Stomach (tissue), 4 donors: ENCODE measurements at regions not wholly inside any gene's neighbourhood (a gene's known extent, or its start where the extent isn't known, plus 50 kb on each side); places are given as distances from the start of the nearest gene placed in this dataset.

Experiments used
- EP300 ChIP-seq: sonication (generic); formaldehyde crosslinking; IDR thresholded peaks from one replicate; pipeline ENCODE4 v1.6.1; 2017; ENCODE audit warnings: antibody characterized with exemption
- POLR2AphosphoS5 ChIP-seq, 3 donors: sonication (generic); formaldehyde crosslinking; IDR thresholded peaks; one replicate each; pipeline ENCODE4 v1.6.1; 2016; ENCODE audit warnings: antibody characterized with exemption in 3 of 3
- TF ChIP-seq, protein P1 (sequence below), 7 experiments: fragments of 450-650 bp in 4 of 7; fragments of 200-600 bp in 3 of 7; sonication (generic) in 3 of 7; IDR thresholded peaks; one replicate each; pipeline ENCODE4 v1.5.1; 2016 to 2019; ENCODE audit warnings: antibody characterized with exemption in 7 of 7, control low read depth in 2 of 7, mild to moderate bottlenecking in 1 of 7

DNA sequence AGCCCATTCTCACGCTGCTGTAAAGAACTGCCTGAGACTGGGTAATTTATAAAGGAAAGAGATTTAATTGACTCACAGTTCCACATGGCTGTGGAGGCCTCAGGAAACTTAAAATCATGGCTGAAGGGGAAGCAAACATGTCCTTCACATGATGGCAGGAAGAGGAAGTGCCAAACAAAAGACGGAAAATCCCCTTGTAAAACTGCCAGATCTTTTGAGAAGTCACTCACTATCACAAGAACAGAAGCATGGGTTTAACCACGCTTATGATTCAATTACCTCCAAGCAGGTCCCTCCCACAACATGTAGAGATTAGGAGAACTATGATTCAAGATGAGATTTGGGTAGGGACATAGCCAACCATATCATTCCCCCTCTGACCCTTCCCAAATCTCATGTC lies 335.5 kb downstream of the IL15 start:
- no peak for TF ChIP-seq EP300
- TF ChIP-seq POLR2AphosphoS5 (IDR thresholded peaks at IDR 0.05) = no peak
- TF ChIP-seq, protein P1, sequence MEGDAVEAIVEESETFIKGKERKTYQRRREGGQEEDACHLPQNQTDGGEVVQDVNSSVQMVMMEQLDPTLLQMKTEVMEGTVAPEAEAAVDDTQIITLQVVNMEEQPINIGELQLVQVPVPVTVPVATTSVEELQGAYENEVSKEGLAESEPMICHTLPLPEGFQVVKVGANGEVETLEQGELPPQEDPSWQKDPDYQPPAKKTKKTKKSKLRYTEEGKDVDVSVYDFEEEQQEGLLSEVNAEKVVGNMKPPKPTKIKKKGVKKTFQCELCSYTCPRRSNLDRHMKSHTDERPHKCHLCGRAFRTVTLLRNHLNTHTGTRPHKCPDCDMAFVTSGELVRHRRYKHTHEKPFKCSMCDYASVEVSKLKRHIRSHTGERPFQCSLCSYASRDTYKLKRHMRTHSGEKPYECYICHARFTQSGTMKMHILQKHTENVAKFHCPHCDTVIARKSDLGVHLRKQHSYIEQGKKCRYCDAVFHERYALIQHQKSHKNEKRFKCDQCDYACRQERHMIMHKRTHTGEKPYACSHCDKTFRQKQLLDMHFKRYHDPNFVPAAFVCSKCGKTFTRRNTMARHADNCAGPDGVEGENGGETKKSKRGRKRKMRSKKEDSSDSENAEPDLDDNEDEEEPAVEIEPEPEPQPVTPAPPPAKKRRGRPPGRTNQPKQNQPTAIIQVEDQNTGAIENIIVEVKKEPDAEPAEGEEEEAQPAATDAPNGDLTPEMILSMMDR (IDR thresholded peaks at IDR 0.05) = no peak
